IMR-90 (cell line): ENCODE measurements at regions not wholly inside any gene's neighbourhood (a gene's known extent, or its start where the extent isn't known, plus 50 kb on each side); places are given as distances from the start of the nearest gene placed in this dataset.
"Not testable (repeated sequence)": the region's sequence is repeated elsewhere in the genome, so short reads cannot be mapped to it uniquely, and the experiment has no call there.

Source experiments
- CEBPB ChIP-seq: IDR thresholded peaks from 2 replicates; pipeline ENCODE4 v1.6.1; 2012; ENCODE audit warnings: low read depth, low read length, improper control_type of control experiment
- CHD1 ChIP-seq: IDR thresholded peaks from 2 replicates; pipeline ENCODE4 v1.6.1; 2012; ENCODE audit warnings: low read depth, low read length, improper control_type of control experiment
- CTCF ChIP-seq: conservative IDR thresholded peaks from 2 replicates; pipeline ENCODE4 v1.5.1; 2012; ENCODE audit warnings: mild to moderate bottlenecking, low read depth, low read length, improper control_type of control experiment
- ELK1 ChIP-seq: fragments of 150-350 bp; IDR thresholded peaks from 2 replicates; pipeline ENCODE4 v1.6.1; 2016; ENCODE audit warnings: low read depth, mild to moderate bottlenecking, low read length, moderate library complexity, borderline replicate concordance
- MAFK ChIP-seq: IDR thresholded peaks from 2 replicates; pipeline ENCODE4 v1.6.1; 2012; ENCODE audit warnings: low read depth, low read length, improper control_type of control experiment
- POLR2A ChIP-seq: IDR thresholded peaks from 2 replicates; pipeline ENCODE4 v1.6.1; 2012; ENCODE audit warnings: mild to moderate bottlenecking, low read depth, low read length
- RAD21 ChIP-seq: IDR thresholded peaks from 2 replicates; pipeline ENCODE4 v1.6.1; 2012; ENCODE audit warnings: low read length, improper control_type of control experiment
- RFX5 ChIP-seq: IDR thresholded peaks from 2 replicates; pipeline ENCODE4 v1.8.0; 2012; ENCODE audit warnings: low read depth, mild to moderate bottlenecking, low read length, moderate library complexity
- USF2 ChIP-seq: fragments of 150-350 bp; IDR thresholded peaks from 2 replicates; pipeline ENCODE4 v1.6.1; 2017; ENCODE audit warnings: mild to moderate bottlenecking, antibody characterized with exemption, low read length, low read depth

DNA sequence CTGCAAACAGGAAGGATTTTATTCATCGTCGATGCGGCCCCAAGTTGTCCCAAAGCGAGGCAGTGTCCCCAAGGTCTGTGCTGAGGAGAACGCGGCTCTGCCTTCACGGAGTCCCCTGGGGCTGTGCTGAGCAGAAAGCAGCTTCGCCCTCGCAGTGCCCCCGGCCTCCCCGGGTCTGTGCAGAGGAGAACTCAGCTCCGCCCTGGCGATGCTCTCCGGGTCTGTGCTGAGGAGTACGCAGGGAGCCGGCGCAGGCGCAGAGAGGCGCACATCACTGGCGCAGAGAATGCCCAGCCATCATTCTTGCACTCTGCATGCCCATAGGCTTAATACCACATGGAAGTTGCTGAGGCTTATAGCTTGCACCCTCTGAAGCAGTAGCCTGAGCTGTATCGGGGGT is 285.7 kb downstream of the CCDC74A start:
- TF ChIP-seq CTCF, MAFK, POLR2A, RFX5, CEBPB, RAD21, CHD1, ELK1, USF2: not testable (repeated sequence)
